ENCODE measurements at regions not wholly inside any gene's neighbourhood (a gene's known extent, or its start where the extent isn't known, plus 50 kb on each side); places are given as distances from the start of the nearest gene placed in this dataset.

DNA sequence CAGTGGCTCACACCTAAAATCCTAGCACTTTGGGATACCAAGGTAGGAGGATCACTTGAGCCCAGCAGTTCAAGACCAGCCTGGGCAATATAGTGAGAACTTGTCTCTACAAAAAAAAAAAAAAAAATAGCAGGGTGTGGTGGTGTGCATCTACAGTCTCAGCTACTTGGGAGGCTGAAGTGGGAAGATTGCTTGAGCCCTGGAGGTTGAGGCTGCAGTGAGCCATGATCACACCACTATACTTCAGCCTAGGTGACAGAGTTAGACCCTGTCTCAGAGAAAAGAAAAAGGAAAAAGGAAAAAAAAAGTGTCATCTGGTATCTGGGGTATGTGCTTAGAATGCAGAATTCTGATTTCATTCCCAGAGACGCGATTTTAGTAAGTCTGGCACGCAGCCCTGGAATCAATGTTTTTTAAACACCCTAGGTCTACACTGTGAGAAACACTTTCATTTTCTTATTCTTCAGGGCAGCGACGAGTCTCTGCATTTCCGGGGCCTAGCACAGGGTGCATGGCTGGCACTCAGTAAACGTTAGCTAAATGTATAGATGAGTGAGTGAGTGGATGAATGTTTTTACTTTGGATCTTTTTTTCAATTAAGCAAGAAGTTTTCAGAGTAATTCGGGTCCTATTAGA is 243.8 kb upstream of the PWP1 start:
- TF ChIP-seq, protein P1, sequence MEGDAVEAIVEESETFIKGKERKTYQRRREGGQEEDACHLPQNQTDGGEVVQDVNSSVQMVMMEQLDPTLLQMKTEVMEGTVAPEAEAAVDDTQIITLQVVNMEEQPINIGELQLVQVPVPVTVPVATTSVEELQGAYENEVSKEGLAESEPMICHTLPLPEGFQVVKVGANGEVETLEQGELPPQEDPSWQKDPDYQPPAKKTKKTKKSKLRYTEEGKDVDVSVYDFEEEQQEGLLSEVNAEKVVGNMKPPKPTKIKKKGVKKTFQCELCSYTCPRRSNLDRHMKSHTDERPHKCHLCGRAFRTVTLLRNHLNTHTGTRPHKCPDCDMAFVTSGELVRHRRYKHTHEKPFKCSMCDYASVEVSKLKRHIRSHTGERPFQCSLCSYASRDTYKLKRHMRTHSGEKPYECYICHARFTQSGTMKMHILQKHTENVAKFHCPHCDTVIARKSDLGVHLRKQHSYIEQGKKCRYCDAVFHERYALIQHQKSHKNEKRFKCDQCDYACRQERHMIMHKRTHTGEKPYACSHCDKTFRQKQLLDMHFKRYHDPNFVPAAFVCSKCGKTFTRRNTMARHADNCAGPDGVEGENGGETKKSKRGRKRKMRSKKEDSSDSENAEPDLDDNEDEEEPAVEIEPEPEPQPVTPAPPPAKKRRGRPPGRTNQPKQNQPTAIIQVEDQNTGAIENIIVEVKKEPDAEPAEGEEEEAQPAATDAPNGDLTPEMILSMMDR (IDR thresholded peaks at IDR 0.05; ENCODE audit: poor library complexity), result no peak
- TF ChIP-seq EZH2 (IDR thresholded peaks at IDR 0.05; ENCODE audit: borderline replicate concordance), result no peak
